HepG2 (cell line): ENCODE measurements at regions not wholly inside any gene's neighbourhood (a gene's known extent, or its start where the extent isn't known, plus 50 kb on each side); places are given as distances from the start of the nearest gene placed in this dataset.

Experiments
- CSRNP1 ChIP-seq: sonication (generic); formaldehyde crosslinking; IDR thresholded peaks from 2 replicates; pipeline ENCODE4 v1.8.1; 2023; ENCODE audit warnings: mild to moderate bottlenecking, missing genetic modification reagents
- ELF3 ChIP-seq: IDR thresholded peaks from 2 replicates; pipeline ENCODE4 v1.6.1; 2016; ENCODE audit warnings: missing genetic modification reagents, missing compliant biosample characterization
- FOXO4 ChIP-seq: sonication (generic); formaldehyde crosslinking; conservative IDR thresholded peaks from 2 replicates; pipeline ENCODE4 v1.8.1; 2023; ENCODE audit warnings: missing genetic modification reagents
- HCFC1 ChIP-seq: fragments of 150-350 bp; IDR thresholded peaks from 2 replicates; pipeline ENCODE4 v1.6.1; 2014; ENCODE audit warnings: low read depth, low read length
- ISL2 ChIP-seq: sonication (generic); formaldehyde crosslinking; IDR thresholded peaks from 2 replicates; pipeline ENCODE4 v1.5.0; 2020; ENCODE audit warnings: missing genetic modification reagents
- KDM3A ChIP-seq: IDR thresholded peaks from 2 replicates; pipeline ENCODE4 v1.6.1; 2018; ENCODE audit warnings: low read depth, missing compliant biosample characterization
- KDM6A ChIP-seq: IDR thresholded peaks from 2 replicates; pipeline ENCODE4 v1.6.1; 2016; ENCODE audit warnings: low read depth
- KLF11 ChIP-seq: IDR thresholded peaks from 2 replicates; pipeline ENCODE4 v1.6.1; 2016; ENCODE audit warnings: missing compliant biosample characterization
- MTA1 ChIP-seq: sonication (generic); formaldehyde crosslinking; IDR thresholded peaks from 2 replicates; pipeline ENCODE4 v1.4.0; 2020; ENCODE audit warnings: missing genetic modification reagents, mild to moderate bottlenecking, borderline replicate concordance
- SKI ChIP-seq: fragments of 450-650 bp; IDR thresholded peaks from one replicate; pipeline ENCODE4 v1.6.1; 2018; ENCODE audit warnings: mild to moderate bottlenecking; ENCODE audit not compliant: partially characterized antibody
- SOX6 ChIP-seq, 2 experiments: fragments of 450-650 bp in 1 of 2; sonication (generic) in 1 of 2; formaldehyde crosslinking in 1 of 2; IDR thresholded peaks; 2 replicates each; pipeline versions ENCODE4 v1.4.0 to v1.6.1; 2017 to 2020; ENCODE audit warnings: antibody characterized with exemption in 1 of 2, mild to moderate bottlenecking in 1 of 2, missing genetic modification reagents in 1 of 2
- TEAD3 ChIP-seq: optimal IDR thresholded peaks from 2 replicates; pipeline ENCODE3; 2016; ENCODE audit warnings: borderline replicate concordance
- TIGD3 ChIP-seq: sonication (generic); formaldehyde crosslinking; IDR thresholded peaks from 2 replicates; pipeline ENCODE4 v1.5.1; 2020; ENCODE audit warnings: mild to moderate bottlenecking, missing genetic modification reagents, borderline replicate concordance
- U2AF2 ChIP-seq: fragments of 200-400 bp; formaldehyde crosslinking; IDR thresholded peaks from 2 replicates; pipeline ENCODE4 v1.6.1; 2017; ENCODE audit warnings: low read depth, mild to moderate bottlenecking, low read length
- YY1 ChIP-seq: IDR thresholded peaks from 2 replicates; pipeline ENCODE4 v1.6.1; 2011; ENCODE audit warnings: low read length, low read depth, moderate library complexity, mild to moderate bottlenecking; ENCODE audit not compliant: insufficient read depth, insufficient replicate concordance
- ZNF367 ChIP-seq: sonication (generic); formaldehyde crosslinking; IDR thresholded peaks from 2 replicates; pipeline ENCODE4 v1.4.0; 2020; ENCODE audit warnings: missing genetic modification reagents, borderline replicate concordance
- ZNF383 ChIP-seq: sonication (generic); formaldehyde crosslinking; IDR thresholded peaks from 2 replicates; pipeline ENCODE4 v1.4.0; 2020; ENCODE audit warnings: missing genetic modification reagents, mild to moderate bottlenecking, borderline replicate concordance
- TF ChIP-seq, protein P1 (sequence below): sonication (generic); formaldehyde crosslinking; IDR thresholded peaks from 2 replicates; pipeline ENCODE4 v1.4.0; 2020; ENCODE audit warnings: missing genetic modification reagents
- TF ChIP-seq, protein P2 (sequence below): sonication (generic); formaldehyde crosslinking; IDR thresholded peaks from 2 replicates; pipeline ENCODE4 v1.5.0; 2020; ENCODE audit warnings: mild to moderate bottlenecking, missing genetic modification reagents, moderate library complexity
- TF ChIP-seq, protein P3 (sequence below): sonication (generic); IDR thresholded peaks from 2 replicates; pipeline ENCODE4 v1.6.1; 2016; ENCODE audit warnings: low read depth, borderline replicate concordance

- TF ChIP-seq, protein P1, sequence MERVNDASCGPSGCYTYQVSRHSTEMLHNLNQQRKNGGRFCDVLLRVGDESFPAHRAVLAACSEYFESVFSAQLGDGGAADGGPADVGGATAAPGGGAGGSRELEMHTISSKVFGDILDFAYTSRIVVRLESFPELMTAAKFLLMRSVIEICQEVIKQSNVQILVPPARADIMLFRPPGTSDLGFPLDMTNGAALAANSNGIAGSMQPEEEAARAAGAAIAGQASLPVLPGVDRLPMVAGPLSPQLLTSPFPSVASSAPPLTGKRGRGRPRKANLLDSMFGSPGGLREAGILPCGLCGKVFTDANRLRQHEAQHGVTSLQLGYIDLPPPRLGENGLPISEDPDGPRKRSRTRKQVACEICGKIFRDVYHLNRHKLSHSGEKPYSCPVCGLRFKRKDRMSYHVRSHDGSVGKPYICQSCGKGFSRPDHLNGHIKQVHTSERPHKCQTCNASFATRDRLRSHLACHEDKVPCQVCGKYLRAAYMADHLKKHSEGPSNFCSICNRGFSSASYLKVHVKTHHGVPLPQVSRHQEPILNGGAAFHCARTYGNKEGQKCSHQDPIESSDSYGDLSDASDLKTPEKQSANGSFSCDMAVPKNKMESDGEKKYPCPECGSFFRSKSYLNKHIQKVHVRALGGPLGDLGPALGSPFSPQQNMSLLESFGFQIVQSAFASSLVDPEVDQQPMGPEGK (CRISPR knock-in tag) = peak; percentile 71
- TF ChIP-seq ZNF367 (CRISPR knock-in tag) (no peak), KLF11 (CRISPR knock-in tag) (no peak), FOXO4 (CRISPR knock-in tag) (0 out of 2 replicates have a peak, but pooled peaks have one; percentile 67), U2AF2 (no peak), CSRNP1 (CRISPR knock-in tag) (0 out of 2 replicates have a peak, but pooled peaks have one; percentile 48), TEAD3 (CRISPR knock-in tag) (peak; percentile 50), KDM3A (CRISPR knock-in tag) (no peak), TIGD3 (CRISPR knock-in tag) (no peak), ZNF383 (CRISPR knock-in tag) (no peak), SKI (peak; percentile 48), MTA1 (CRISPR knock-in tag) (peak; percentile 15; the same call in 1 of the 2 replicates), YY1 (no peak), ISL2 (CRISPR knock-in tag) (peak; percentile 6; the same call in 1 of the 2 replicates), ELF3 (peak; percentile 26; the same call in 1 of the 2 replicates), KDM6A (CRISPR knock-in tag) (peak; percentile 51; the same call in 1 of the 2 replicates), HCFC1 (no peak), SOX6 (IDR thresholded peaks at IDR 0.05) (no peak), SOX6 (CRISPR knock-in tag; IDR thresholded peaks at IDR 0.05) (peak; percentile 62)
- TF ChIP-seq, protein P2, sequence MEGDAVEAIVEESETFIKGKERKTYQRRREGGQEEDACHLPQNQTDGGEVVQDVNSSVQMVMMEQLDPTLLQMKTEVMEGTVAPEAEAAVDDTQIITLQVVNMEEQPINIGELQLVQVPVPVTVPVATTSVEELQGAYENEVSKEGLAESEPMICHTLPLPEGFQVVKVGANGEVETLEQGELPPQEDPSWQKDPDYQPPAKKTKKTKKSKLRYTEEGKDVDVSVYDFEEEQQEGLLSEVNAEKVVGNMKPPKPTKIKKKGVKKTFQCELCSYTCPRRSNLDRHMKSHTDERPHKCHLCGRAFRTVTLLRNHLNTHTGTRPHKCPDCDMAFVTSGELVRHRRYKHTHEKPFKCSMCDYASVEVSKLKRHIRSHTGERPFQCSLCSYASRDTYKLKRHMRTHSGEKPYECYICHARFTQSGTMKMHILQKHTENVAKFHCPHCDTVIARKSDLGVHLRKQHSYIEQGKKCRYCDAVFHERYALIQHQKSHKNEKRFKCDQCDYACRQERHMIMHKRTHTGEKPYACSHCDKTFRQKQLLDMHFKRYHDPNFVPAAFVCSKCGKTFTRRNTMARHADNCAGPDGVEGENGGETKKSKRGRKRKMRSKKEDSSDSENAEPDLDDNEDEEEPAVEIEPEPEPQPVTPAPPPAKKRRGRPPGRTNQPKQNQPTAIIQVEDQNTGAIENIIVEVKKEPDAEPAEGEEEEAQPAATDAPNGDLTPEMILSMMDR = peak; percentile 14; the same call in 1 of the 2 replicates
- TF ChIP-seq, protein P3, sequence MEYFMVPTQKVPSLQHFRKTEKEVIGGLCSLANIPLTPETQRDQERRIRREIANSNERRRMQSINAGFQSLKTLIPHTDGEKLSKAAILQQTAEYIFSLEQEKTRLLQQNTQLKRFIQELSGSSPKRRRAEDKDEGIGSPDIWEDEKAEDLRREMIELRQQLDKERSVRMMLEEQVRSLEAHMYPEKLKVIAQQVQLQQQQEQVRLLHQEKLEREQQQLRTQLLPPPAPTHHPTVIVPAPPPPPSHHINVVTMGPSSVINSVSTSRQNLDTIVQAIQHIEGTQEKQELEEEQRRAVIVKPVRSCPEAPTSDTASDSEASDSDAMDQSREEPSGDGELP = peak; percentile 69
Measured at GRCh38 chr6:167238694-167239467, 52.2 kb upstream of the UNC93A start (continued).
